HFF-Myc (cell line): ENCODE measurements at regions not wholly inside any gene's neighbourhood (a gene's known extent, or its start where the extent isn't known, plus 50 kb on each side); places are given as distances from the start of the nearest gene placed in this dataset.

Experiments
- DNase-seq: peaks from one replicate; pipeline ENCODE4 v3.0.0-alpha.2; 2011; ENCODE audit warnings: low read depth; ENCODE audit errors: extremely low read depth
- H3K4me3 ChIP-seq: replicated peaks from 2 replicates; pipeline ENCODE4 v1.5.1; 2011; ENCODE audit warnings: low read depth, mild to moderate bottlenecking, control low read depth, low read length
- CTCF ChIP-seq: IDR thresholded peaks from 2 replicates; pipeline ENCODE4 v1.5.1; 2012; ENCODE audit warnings: mild to moderate bottlenecking, low read depth, low read length, control low read depth; ENCODE audit errors: missing control alignments

DNA sequence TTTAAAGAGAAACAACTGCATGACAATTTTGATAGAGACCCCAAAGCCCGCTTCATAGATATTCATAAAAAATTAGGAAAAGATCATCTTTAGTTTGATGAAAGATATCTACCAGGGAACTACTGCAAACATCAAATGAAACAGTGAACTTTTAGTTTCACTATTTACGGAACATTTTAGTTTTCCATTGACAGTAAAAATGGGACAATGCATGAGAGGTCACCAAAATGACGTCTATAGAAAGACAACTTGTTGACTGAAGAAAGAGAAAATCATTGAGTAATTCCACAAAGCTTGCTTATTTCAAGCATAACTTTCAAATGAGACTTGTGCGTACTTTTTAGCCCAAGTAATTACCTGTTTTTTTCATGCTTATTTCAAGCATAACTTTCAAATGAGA, 411.4 kb downstream of the HLX start:
- no peak overlapping the region for H3K4me3 ChIP-seq
- no peak for DNase-seq
- TF ChIP-seq CTCF: no peak

GRCh38 chr1:221291113-221291512, 411.9 kb downstream of the HLX start:
- DNase-seq: no peak
- no peak overlapping the region for H3K4me3 ChIP-seq
- no peak for TF ChIP-seq CTCF

GRCh38 chr1:221292652-221293051, 413.4 kb downstream of the HLX start:
- TF ChIP-seq CTCF: no peak
- DNase-seq: no peak
- H3K4me3 ChIP-seq: no peak overlapping the region

DNA sequence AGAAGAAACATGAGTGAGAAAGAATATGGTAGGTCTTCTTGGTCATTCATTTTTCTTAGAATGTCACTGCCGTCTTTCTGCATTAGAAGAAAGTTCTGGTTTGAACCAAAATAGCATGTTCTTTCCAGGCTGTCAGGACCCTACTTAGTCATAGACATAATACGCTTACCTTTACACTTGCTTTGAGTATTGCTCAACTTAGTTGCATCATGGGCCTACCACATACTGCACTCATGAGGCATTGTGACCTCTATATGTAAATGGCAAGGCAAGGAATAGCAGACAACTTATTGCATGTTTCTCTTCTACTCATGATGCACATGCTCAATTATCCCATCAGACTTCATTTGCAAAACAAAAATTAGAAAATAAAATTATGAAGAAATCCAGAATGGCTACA, 415.0 kb downstream of the HLX start:
- TF ChIP-seq CTCF: no peak
- DNase-seq: no peak
- no peak overlapping the region for H3K4me3 ChIP-seq

DNA sequence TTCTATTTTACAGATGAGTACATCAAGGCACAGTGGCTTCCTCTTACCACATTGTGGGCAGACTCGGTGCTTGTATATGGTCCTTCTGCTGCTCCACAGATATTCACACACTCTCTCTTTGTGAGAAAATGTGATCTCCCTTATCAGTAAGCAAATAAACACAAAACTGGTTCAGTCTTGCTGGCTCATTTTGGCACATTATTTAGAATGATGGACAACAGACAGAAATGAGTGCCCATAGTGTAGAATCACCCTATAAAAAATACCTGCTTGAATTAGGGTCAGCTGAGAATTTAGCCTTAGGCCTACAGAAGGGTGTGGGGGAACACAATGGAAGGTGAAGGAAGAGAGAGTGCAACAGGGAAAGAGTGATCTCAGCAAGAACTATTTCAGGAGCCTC, 423.1 kb downstream of the HLX start:
- H3K4me3 ChIP-seq: no peak overlapping the region
- no peak for TF ChIP-seq CTCF
- no peak for DNase-seq

- H3K4me3 ChIP-seq: no peak overlapping the region
- no peak for TF ChIP-seq CTCF
- no peak for DNase-seq
These were observed 423.6 kb downstream of the HLX start for GRCh38 chr1:221302810-221303209.

- TF ChIP-seq CTCF: no peak
- no peak for DNase-seq
- no peak overlapping the region for H3K4me3 ChIP-seq
These were observed 424.4 kb downstream of the HLX start for GRCh38 chr1:221303623-221304022.
